GM12878 (cell line): ENCODE measurements at regions not wholly inside any gene's neighbourhood (a gene's known extent, or its start where the extent isn't known, plus 50 kb on each side); places are given as distances from the start of the nearest gene placed in this dataset.

Experiments used
- ATAC-seq: fragments of 200-7000 bp; cut with Tn5 transposase; 3 replicates; pipeline ENCODE4 v1.9.1; 2020; ENCODE audit warnings: mild to moderate bottlenecking, moderate library complexity
- BruUV-seq: library from RNA; stranded (reverse); fragments of 400-500 nt; replicated peaks from 2 replicates; lab custom pipeline; 2021; lab: Mats Ljungman, UMichigan
- CTCF ChIA-PET: fragments of 300-600 bp; sonication (Branson Sonifier 250); formaldehyde crosslinking; extraction: SDS; loops from one replicate; lab custom pipeline; 2021; ENCODE audit warnings: inconsistent platforms; lab: Yijun Ruan, JAX
- POLR2A ChIA-PET: fragments of 350-600 bp; formaldehyde crosslinking; extraction: SDS; loops from one replicate; lab custom pipeline; 2021; ENCODE audit warnings: inconsistent platforms; lab: Charles Lee
- RAD21 ChIA-PET: fragments of 300-600 bp; sonication (Branson Sonifier 250); formaldehyde crosslinking; loops from one replicate; lab custom pipeline; 2023; ENCODE audit warnings: antibody characterized with exemption; ENCODE audit not compliant: unreplicated experiment; lab: Charles Lee
- SMC1A ChIA-PET: fragments of 300-600 bp; sonication (Branson Sonifier 250); formaldehyde crosslinking; loops from one replicate; lab custom pipeline; 2023; ENCODE audit not compliant: unreplicated experiment, uncharacterized antibody; lab: Charles Lee
- DNase-seq: peaks from one replicate; pipeline ENCODE4 v3.0.0-alpha.2; 2011; ENCODE audit warnings: low read depth, low spot score
- FAIRE-seq: peaks from 3 replicates; lab custom pipeline; 2011; peaks lifted over from hg19 to GRCh38; lab: Jason Lieb, UNC
- H2AFZ ChIP-seq: 2 replicates; pipeline ENCODE4 v1.6.0; 2011; ENCODE audit warnings: low read depth, low read length, control low read depth; ENCODE audit not compliant: control insufficient read depth
- H3K27ac ChIP-seq: 2 replicates; pipeline ENCODE4 v1.5.1; 2011; ENCODE audit warnings: control low read depth; ENCODE audit not compliant: control insufficient read depth, insufficient read depth
- H3K27me3 ChIP-seq, 2 experiments: replicated peaks in 1 of 2; 2 replicates each; pipeline versions ENCODE4 v1.6.0 to v1.6.1; 2011; ENCODE audit warnings: low read length in 1 of 2; ENCODE audit not compliant: control insufficient read depth in 2 of 2, insufficient read depth in 2 of 2
- H3K36me3 ChIP-seq, 2 experiments: 2 replicates each; pipeline ENCODE4 v1.5.1; 2011; ENCODE audit warnings: low read length in 1 of 2; ENCODE audit not compliant: control insufficient read depth in 2 of 2, insufficient read depth in 2 of 2
- H3K4me1 ChIP-seq: 2 replicates; pipeline ENCODE4 v1.6.1; 2011; ENCODE audit warnings: mild to moderate bottlenecking, low read length, moderate library complexity, mixed read lengths; ENCODE audit not compliant: control insufficient read depth, insufficient read depth
- H3K4me2 ChIP-seq: 2 replicates; pipeline ENCODE4 v1.6.0; 2011; ENCODE audit warnings: control low read depth; ENCODE audit not compliant: control insufficient read depth, insufficient read depth
- H3K4me3 ChIP-seq: fragments of 200-600 bp; sonication (generic); 2 replicates; pipeline ENCODE4 v1.5.1; 2016
- H3K79me2 ChIP-seq: 2 replicates; pipeline ENCODE4 v1.6.0; 2011; ENCODE audit warnings: low read length; ENCODE audit not compliant: control insufficient read depth, insufficient read depth
- H3K9ac ChIP-seq: 2 replicates; pipeline ENCODE4 v1.8.0; 2011; ENCODE audit warnings: low read length, control low read depth, mixed read lengths; ENCODE audit not compliant: control insufficient read depth, insufficient read depth
- H3K9me3 ChIP-seq: replicated peaks from 3 replicates; pipeline ENCODE4 v1.5.1; 2011; ENCODE audit warnings: mild to moderate bottlenecking, low read length; ENCODE audit not compliant: control insufficient read depth, insufficient read depth
- H4K20me1 ChIP-seq: 2 replicates; pipeline ENCODE4 v1.6.0; 2011; ENCODE audit not compliant: control insufficient read depth, insufficient read depth
- BACH1 ChIP-seq: fragments of 450-650 bp; IDR thresholded peaks from 2 replicates; pipeline ENCODE4 v1.6.1; 2017; ENCODE audit warnings: mild to moderate bottlenecking, borderline replicate concordance
- SMAD1 ChIP-seq: fragments of 450-650 bp; IDR thresholded peaks from 2 replicates; pipeline ENCODE4 v1.6.1; 2018; ENCODE audit warnings: mild to moderate bottlenecking, low read depth; ENCODE audit not compliant: partially characterized antibody
- ZNF274 ChIP-seq: IDR thresholded peaks from one replicate; pipeline ENCODE4 v1.8.0; 2011; ENCODE audit not compliant: insufficient read length, insufficient read depth
- WGBS: methylation state at CpG from one replicate; pipeline ENCODE4 v1.1.6; 2016; ENCODE audit warnings: low lambda C conversion rate; ENCODE audit not compliant: insufficient replicate concordance, insufficient coverage; ENCODE audit errors: missing lambda C conversion rate; 5-methylcytosine and 5-hydroxymethylcytosine counted together
- in situ Hi-C: fragments of 300-500 bp; cut with MboI; formaldehyde crosslinking; loops from 9 replicates; pipeline ENCODE4 v1.14.3; 2018; ENCODE audit warnings: mixed read lengths
- intact Hi-C: fragments of 100-400 bp; cut with micrococcal nuclease; formaldehyde crosslinking; loops from one replicate; pipeline ENCODE4 v1.14.2; 2022; ENCODE audit not compliant: unreplicated experiment
- TF ChIP-seq, protein P1 (sequence below): fragments of 450-650 bp; IDR thresholded peaks from 2 replicates; pipeline ENCODE4 v1.6.1; 2017; ENCODE audit warnings: mild to moderate bottlenecking, moderate library complexity

DNA sequence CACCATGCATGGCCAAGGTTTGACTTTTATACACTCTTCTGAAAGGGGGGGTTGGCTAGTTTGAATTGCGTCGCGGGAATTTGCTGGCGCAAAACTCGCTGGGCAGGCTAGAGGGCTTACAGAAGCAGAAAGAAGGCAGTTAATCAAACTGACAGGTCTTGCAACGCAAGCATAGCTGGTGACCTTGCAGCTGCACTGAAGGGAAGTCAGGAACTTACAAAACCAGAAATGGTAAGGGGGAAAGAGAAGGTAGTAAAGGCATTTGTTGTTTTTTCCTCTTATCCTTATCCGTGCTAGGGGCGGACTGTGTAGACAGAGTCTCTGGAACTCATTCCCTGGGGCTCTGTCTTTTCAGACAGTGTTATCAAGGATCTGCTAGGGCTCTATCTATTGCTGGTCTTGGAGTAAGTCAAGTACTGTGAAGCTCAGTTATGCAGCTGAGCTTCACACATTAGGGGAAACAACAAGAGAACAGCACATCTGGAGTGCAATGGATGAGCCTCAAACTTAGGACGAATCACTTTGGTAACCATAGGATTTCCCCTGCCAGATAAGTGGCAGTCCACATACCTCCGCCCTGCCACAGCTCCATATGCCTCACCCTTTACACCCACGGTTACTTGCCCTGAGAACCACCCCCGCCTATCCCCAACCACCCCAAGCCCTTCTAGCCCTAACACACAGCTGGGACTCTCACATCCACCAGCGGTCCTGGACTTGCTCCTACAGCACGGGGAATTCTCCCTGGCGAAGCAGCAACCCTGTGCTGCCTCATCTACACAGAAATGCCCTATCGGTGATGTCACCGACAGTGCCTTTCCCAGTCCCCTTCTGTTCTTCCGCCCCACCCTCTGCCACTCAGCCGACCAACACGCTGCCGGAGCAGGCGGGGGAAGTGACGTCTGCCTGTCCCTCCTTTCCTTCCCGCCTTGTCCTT is 251.4 kb downstream of the FAM72C start:
- no peak for TF ChIP-seq SMAD1
- TF ChIP-seq, all 136 proteins: peak for 0
- ChIA-PET CTCF (no interaction called here), SMC1A (no interaction called here), RAD21 (no interaction called here), POLR2A (no interaction called here)
- no TSS peak for BruUV-seq
- FAIRE-seq, result peak; percentile 70
- Histone ChIP-seq H3K4me2 (no peak overlapping the region), H3K27me3 (no peaks in the 10 kb centered on the region), H2AFZ (no peak overlapping the region), H4K20me1 (no peaks in the 10 kb centered on the region), H3K36me3 (no peaks in the 10 kb centered on the region), H3K4me3 (no peak overlapping the region), H3K9me3 (no peaks in the 10 kb centered on the region), H3K27ac (no peak overlapping the region), H3K9ac (no peak overlapping the region), H3K4me1 (no peaks in the 10 kb centered on the region), H3K79me2 (no peaks in the 10 kb centered on the region)
- DNase-seq, result no peak
- 6% methylated on average over 24 of the region's 24 CpGs for WGBS
- in situ Hi-C loops, result no loop called here
- intact Hi-C loops, result no loop called here
- no peak; the same call in 2 of the 3 replicates for ATAC-seq

DNA sequence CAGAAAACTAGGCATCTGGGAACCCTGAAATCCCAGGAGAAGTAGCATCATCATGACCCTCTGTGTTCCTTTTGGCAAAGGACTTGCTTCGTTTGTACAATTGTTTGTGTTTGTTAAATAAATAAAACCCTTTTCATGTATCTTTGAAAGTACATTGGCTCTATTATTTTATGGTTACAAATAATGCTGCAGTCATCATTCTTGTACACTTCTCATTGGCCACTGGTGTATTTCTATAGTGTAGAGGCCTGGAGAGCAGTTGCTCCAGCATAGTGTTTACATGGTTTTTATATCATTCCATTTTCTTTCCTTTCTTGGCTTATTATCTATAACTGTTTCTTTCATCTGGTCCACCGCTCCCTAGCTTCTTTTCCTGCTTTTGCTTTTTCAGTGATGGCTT is 253.3 kb downstream of the FAM72C start:
- CTCF ChIA-PET, result no interaction called here
- Histone ChIP-seq H2AFZ (no peak overlapping the region), H3K27me3 (no peaks in the 10 kb centered on the region), H3K79me2 (no peaks in the 10 kb centered on the region), H3K36me3 (no peaks in the 10 kb centered on the region), H3K9me3 (no peaks in the 10 kb centered on the region), H3K27ac (no peak overlapping the region), H3K4me1 (no peaks in the 10 kb centered on the region), H4K20me1 (no peaks in the 10 kb centered on the region), H3K4me3 (no peak overlapping the region), H3K9ac (no peak overlapping the region), H3K4me2 (no peak overlapping the region)
- in situ Hi-C loops, result no loop called here
- BruUV-seq, result no TSS peak
- ATAC-seq (no peak), FAIRE-seq (no peak), DNase-seq (no peak)
- intact Hi-C loops, result no loop called here
- 50% methylated on average over 2 of the region's 2 CpGs for WGBS
- POLR2A ChIA-PET, result no interaction called here
- no peak for TF ChIP-seq BACH1
- TF ChIP-seq, protein P1, sequence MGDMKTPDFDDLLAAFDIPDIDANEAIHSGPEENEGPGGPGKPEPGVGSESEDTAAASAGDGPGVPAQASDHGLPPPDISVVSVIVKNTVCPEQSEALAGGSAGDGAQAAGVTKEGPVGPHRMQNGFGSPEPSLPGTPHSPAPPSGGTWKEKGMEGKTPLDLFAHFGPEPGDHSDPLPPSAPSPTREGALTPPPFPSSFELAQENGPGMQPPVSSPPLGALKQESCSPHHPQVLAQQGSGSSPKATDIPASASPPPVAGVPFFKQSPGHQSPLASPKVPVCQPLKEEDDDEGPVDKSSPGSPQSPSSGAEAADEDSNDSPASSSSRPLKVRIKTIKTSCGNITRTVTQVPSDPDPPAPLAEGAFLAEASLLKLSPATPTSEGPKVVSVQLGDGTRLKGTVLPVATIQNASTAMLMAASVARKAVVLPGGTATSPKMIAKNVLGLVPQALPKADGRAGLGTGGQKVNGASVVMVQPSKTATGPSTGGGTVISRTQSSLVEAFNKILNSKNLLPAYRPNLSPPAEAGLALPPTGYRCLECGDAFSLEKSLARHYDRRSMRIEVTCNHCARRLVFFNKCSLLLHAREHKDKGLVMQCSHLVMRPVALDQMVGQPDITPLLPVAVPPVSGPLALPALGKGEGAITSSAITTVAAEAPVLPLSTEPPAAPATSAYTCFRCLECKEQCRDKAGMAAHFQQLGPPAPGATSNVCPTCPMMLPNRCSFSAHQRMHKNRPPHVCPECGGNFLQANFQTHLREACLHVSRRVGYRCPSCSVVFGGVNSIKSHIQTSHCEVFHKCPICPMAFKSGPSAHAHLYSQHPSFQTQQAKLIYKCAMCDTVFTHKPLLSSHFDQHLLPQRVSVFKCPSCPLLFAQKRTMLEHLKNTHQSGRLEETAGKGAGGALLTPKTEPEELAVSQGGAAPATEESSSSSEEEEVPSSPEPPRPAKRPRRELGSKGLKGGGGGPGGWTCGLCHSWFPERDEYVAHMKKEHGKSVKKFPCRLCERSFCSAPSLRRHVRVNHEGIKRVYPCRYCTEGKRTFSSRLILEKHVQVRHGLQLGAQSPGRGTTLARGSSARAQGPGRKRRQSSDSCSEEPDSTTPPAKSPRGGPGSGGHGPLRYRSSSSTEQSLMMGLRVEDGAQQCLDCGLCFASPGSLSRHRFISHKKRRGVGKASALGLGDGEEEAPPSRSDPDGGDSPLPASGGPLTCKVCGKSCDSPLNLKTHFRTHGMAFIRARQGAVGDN, result no peak
- TF ChIP-seq ZNF274, result no peak
- SMC1A ChIA-PET, result no interaction called here
- RAD21 ChIA-PET, result no interaction called here
